MM.1S (cell line): ENCODE measurements at regions not wholly inside any gene's neighbourhood (a gene's known extent, or its start where the extent isn't known, plus 50 kb on each side); places are given as distances from the start of the nearest gene placed in this dataset.

Experiments
- DNase-seq: peaks from one replicate; pipeline ENCODE4 v3.0.0-alpha.2; 2015
- H2AFZ ChIP-seq: fragments of 300-600 bp; sonication (generic); 2 replicates; pipeline ENCODE4 v1.6.0; 2016; ENCODE audit warnings: antibody characterized with exemption, low read length
- H3F3A ChIP-seq: fragments of 300-600 bp; sonication (generic); 2 replicates; pipeline ENCODE4 v1.6.1; 2016; ENCODE audit warnings: mild to moderate bottlenecking, antibody characterized with exemption, low read length, moderate library complexity, mixed read lengths; ENCODE audit not compliant: insufficient read depth
- H3K27ac ChIP-seq: fragments of 300-600 bp; sonication (generic); 2 replicates; pipeline ENCODE4 v1.5.1; 2016; ENCODE audit warnings: mild to moderate bottlenecking, low read length
- H3K27me3 ChIP-seq: fragments of 300-600 bp; sonication (generic); replicated peaks from 2 replicates; pipeline ENCODE4 v1.6.0; 2016; ENCODE audit warnings: low read length; ENCODE audit not compliant: insufficient read depth
- H3K36me3 ChIP-seq: fragments of 300-600 bp; sonication (generic); replicated peaks from 2 replicates; pipeline ENCODE4 v1.6.1; 2016; ENCODE audit warnings: mild to moderate bottlenecking, low read length, mixed read lengths; ENCODE audit not compliant: insufficient read depth
- H3K4me1 ChIP-seq: fragments of 300-600 bp; sonication (generic); 2 replicates; pipeline ENCODE4 v1.6.1; 2016; ENCODE audit warnings: low read length, mixed read lengths
- H3K4me2 ChIP-seq: fragments of 300-600 bp; sonication (generic); 2 replicates; pipeline ENCODE4 v1.6.0; 2016; ENCODE audit warnings: low read depth, low read length
- H3K4me3 ChIP-seq: fragments of 300-600 bp; sonication (generic); 2 replicates; pipeline ENCODE4 v1.5.1; 2016; ENCODE audit warnings: low read length, mixed read lengths
- H3K79me2 ChIP-seq: fragments of 300-600 bp; sonication (generic); 2 replicates; pipeline ENCODE4 v1.6.1; 2016; ENCODE audit warnings: mixed run types, low read length, mixed read lengths
- H3K9ac ChIP-seq: fragments of 300-600 bp; sonication (generic); 2 replicates; pipeline ENCODE4 v1.6.1; 2016; ENCODE audit warnings: low read length, mixed read lengths
- H3K9me2 ChIP-seq: fragments of 300-600 bp; sonication (generic); replicated peaks from 2 replicates; pipeline ENCODE4 v1.6.1; 2016; ENCODE audit warnings: mild to moderate bottlenecking, low read length, mixed read lengths; ENCODE audit not compliant: insufficient read depth
- H3K9me3 ChIP-seq: fragments of 300-600 bp; sonication (generic); replicated peaks from 2 replicates; pipeline ENCODE4 v1.6.1; 2016; ENCODE audit warnings: mild to moderate bottlenecking, low read length, mixed read lengths; ENCODE audit not compliant: insufficient read depth
- H4K20me1 ChIP-seq: fragments of 300-600 bp; sonication (generic); 2 replicates; pipeline ENCODE4 v1.6.1; 2016; ENCODE audit warnings: mild to moderate bottlenecking, low read length, moderate library complexity, mixed read lengths; ENCODE audit not compliant: insufficient read depth
- CTCF ChIP-seq: fragments of 300-600 bp; sonication (generic); IDR thresholded peaks from 2 replicates; pipeline ENCODE4 v1.5.1; 2016; ENCODE audit warnings: antibody characterized with exemption, low read length, mixed read lengths
- EZH2 ChIP-seq: fragments of 300-600 bp; sonication (generic); optimal IDR thresholded peaks from 2 replicates; pipeline ENCODE3; 2017; ENCODE audit warnings: low read depth, mild to moderate bottlenecking, antibody characterized with exemption, low read length, mixed read lengths
- EZH2phosphoT487 ChIP-seq: fragments of 300-600 bp; sonication (generic); IDR thresholded peaks from 2 replicates; pipeline ENCODE4 v1.6.1; 2018; ENCODE audit warnings: antibody characterized with exemption, low read length

GRCh38 chr7:34207810-34208209 lies 302.5 kb downstream of the BMPER start:
- H3K27me3 ChIP-seq = no peaks in the 10 kb centered on the region
- H3K36me3 ChIP-seq = no peaks in the 10 kb centered on the region
- H3K4me3 ChIP-seq = no peak overlapping the region
- H3K79me2 ChIP-seq = no peaks in the 10 kb centered on the region
- H3K4me2 ChIP-seq = no peak overlapping the region
- H2AFZ ChIP-seq = no peak overlapping the region
- no peak overlapping the region for H3K27ac ChIP-seq
- no peak overlapping the region for H3K9ac ChIP-seq
- H3K9me2 ChIP-seq = no peaks in the 10 kb centered on the region
- no peaks in the 10 kb centered on the region for H3K4me1 ChIP-seq
- no peaks in the 10 kb centered on the region for H3K9me3 ChIP-seq
- H3F3A ChIP-seq = no peaks in the 10 kb centered on the region
- no peak for DNase-seq
- H4K20me1 ChIP-seq = no peaks in the 10 kb centered on the region
- no peak for TF ChIP-seq EZH2
- TF ChIP-seq CTCF = no peak
- no peak for TF ChIP-seq EZH2phosphoT487

DNA sequence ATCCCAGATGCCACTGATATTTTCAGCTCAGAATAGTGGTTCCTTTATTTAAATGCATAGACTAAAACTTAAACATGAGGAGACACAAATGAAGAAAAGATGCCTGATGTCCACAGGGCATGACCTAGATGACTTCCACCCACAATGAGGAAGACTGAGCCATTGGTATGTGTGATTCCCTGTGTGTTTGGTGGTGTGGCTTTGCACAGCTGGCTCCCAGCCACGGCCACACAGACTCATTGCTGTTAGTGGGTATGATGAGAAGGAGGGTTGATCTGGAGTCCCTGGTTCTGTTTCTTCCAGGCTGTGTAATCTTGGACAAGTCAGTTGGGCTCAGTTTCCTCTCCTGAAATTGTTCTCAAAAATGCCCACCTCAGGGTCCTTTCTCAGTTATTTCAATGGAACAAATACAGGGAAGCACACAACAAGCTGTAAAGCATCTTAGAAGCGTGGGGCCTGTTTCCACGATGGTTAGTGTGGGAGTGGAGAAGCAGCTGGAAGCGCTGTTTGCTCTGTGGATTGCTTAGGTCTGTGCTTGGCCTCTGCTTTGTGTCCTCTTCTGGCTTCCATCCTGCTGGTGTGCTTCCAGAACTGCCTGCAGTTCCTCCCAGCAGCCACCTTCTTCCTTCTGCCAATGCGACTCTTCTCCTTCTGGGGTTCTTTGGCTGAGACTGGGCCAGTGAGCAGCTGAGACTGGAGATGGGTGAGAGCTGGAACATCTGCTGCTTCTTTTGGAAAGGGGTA lies 303.7 kb downstream of the BMPER start:
- Histone ChIP-seq H3K4me3 (no peak overlapping the region), H4K20me1 (no peaks in the 10 kb centered on the region), H3F3A (no peaks in the 10 kb centered on the region), H3K79me2 (no peaks in the 10 kb centered on the region), H3K36me3 (no peaks in the 10 kb centered on the region), H3K9me2 (no peaks in the 10 kb centered on the region), H3K27ac (no peak overlapping the region), H3K4me2 (no peak overlapping the region), H3K9me3 (no peaks in the 10 kb centered on the region), H3K4me1 (no peaks in the 10 kb centered on the region), H3K9ac (no peak overlapping the region), H2AFZ (no peak overlapping the region), H3K27me3 (no peaks in the 10 kb centered on the region)
- DNase-seq = no peak
- TF ChIP-seq EZH2 (no peak), EZH2phosphoT487 (no peak), CTCF (no peak)

- Histone ChIP-seq H3K27me3 (no peaks in the 10 kb centered on the region), H3K4me1 (no peaks in the 10 kb centered on the region), H4K20me1 (no peaks in the 10 kb centered on the region), H3K9me3 (no peaks in the 10 kb centered on the region), H3K27ac (no peak overlapping the region), H3K9me2 (no peaks in the 10 kb centered on the region), H3F3A (no peaks in the 10 kb centered on the region), H2AFZ (no peak overlapping the region), H3K9ac (no peak overlapping the region), H3K4me3 (no peak overlapping the region), H3K79me2 (no peaks in the 10 kb centered on the region), H3K4me2 (no peak overlapping the region), H3K36me3 (no peaks in the 10 kb centered on the region)
- no peak for DNase-seq
- TF ChIP-seq EZH2 = no peak
- TF ChIP-seq EZH2phosphoT487 = no peak
- no peak for TF ChIP-seq CTCF
Measured at GRCh38 chr7:34211018-34211417, 305.7 kb downstream of the BMPER start.
